ENCODE measurements at regions not wholly inside any gene's neighbourhood (a gene's known extent, or its start where the extent isn't known, plus 50 kb on each side); places are given as distances from the start of the nearest gene placed in this dataset.

DNA sequence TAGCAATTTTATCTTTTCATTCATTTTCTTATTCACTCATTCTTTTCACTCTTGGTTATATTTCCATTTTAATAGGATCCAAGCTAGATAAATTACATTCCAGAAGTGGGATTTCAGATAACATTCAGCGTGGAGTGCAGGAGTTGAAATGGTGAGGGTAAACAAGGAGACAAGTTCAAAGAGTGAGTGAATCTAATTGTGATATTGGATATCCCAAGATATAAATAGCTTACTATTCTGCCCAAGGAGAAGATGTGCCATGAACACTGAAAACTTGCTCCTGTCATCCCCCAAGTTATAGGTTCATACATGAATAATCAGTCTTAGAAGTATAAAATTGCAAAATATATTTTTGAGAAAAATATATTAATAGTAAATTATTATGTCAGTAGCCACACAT, 459.3 kb downstream of the CETN3 start:
- no peak for ATAC-seq
- TF ChIP-seq ZNF8 (CRISPR knock-in tag; IDR thresholded peaks at IDR 0.05) (no peak), BACH2 (CRISPR knock-in tag; IDR thresholded peaks at IDR 0.05; ENCODE audit: borderline replicate concordance) (no peak), SNAI2 (CRISPR knock-in tag; IDR thresholded peaks at IDR 0.05) (no peak), ZNF70 (CRISPR knock-in tag; IDR thresholded peaks at IDR 0.05) (no peak), RARB (CRISPR knock-in tag; IDR thresholded peaks at IDR 0.05) (no peak), OSR1 (CRISPR knock-in tag; IDR thresholded peaks at IDR 0.05) (no peak), ESRRG (CRISPR knock-in tag; IDR thresholded peaks at IDR 0.05) (no peak), ZC3H10 (CRISPR knock-in tag; IDR thresholded peaks at IDR 0.05) (no peak), ZNF565 (CRISPR knock-in tag; conservative IDR thresholded peaks at IDR 0.05; ENCODE audit: low read depth) (no peak), ZFP3 (CRISPR knock-in tag; IDR thresholded peaks at IDR 0.05) (no peak), ISL1 (CRISPR knock-in tag; IDR thresholded peaks at IDR 0.05) (no peak), ZFP30 (CRISPR knock-in tag; IDR thresholded peaks at IDR 0.05) (no peak), ARNTL (CRISPR knock-in tag; IDR thresholded peaks at IDR 0.05; ENCODE audit: borderline replicate concordance, low read depth) (no peak)
- TF ChIP-seq, protein P1, sequence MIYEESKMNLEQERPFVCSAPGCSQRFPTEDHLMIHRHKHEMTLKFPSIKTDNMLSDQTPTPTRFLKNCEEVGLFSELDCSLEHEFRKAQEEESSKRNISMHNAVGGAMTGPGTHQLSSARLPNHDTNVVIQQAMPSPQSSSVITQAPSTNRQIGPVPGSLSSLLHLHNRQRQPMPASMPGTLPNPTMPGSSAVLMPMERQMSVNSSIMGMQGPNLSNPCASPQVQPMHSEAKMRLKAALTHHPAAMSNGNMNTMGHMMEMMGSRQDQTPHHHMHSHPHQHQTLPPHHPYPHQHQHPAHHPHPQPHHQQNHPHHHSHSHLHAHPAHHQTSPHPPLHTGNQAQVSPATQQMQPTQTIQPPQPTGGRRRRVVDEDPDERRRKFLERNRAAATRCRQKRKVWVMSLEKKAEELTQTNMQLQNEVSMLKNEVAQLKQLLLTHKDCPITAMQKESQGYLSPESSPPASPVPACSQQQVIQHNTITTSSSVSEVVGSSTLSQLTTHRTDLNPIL (CRISPR knock-in tag; IDR thresholded peaks at IDR 0.05; ENCODE audit: low read depth), result no peak
- TF ChIP-seq, protein P2, sequence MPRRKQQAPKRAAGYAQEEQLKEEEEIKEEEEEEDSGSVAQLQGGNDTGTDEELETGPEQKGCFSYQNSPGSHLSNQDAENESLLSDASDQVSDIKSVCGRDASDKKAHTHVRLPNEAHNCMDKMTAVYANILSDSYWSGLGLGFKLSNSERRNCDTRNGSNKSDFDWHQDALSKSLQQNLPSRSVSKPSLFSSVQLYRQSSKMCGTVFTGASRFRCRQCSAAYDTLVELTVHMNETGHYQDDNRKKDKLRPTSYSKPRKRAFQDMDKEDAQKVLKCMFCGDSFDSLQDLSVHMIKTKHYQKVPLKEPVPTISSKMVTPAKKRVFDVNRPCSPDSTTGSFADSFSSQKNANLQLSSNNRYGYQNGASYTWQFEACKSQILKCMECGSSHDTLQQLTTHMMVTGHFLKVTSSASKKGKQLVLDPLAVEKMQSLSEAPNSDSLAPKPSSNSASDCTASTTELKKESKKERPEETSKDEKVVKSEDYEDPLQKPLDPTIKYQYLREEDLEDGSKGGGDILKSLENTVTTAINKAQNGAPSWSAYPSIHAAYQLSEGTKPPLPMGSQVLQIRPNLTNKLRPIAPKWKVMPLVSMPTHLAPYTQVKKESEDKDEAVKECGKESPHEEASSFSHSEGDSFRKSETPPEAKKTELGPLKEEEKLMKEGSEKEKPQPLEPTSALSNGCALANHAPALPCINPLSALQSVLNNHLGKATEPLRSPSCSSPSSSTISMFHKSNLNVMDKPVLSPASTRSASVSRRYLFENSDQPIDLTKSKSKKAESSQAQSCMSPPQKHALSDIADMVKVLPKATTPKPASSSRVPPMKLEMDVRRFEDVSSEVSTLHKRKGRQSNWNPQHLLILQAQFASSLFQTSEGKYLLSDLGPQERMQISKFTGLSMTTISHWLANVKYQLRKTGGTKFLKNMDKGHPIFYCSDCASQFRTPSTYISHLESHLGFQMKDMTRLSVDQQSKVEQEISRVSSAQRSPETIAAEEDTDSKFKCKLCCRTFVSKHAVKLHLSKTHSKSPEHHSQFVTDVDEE (CRISPR knock-in tag; IDR thresholded peaks at IDR 0.05), result no peak
- TF ChIP-seq, protein P3, sequence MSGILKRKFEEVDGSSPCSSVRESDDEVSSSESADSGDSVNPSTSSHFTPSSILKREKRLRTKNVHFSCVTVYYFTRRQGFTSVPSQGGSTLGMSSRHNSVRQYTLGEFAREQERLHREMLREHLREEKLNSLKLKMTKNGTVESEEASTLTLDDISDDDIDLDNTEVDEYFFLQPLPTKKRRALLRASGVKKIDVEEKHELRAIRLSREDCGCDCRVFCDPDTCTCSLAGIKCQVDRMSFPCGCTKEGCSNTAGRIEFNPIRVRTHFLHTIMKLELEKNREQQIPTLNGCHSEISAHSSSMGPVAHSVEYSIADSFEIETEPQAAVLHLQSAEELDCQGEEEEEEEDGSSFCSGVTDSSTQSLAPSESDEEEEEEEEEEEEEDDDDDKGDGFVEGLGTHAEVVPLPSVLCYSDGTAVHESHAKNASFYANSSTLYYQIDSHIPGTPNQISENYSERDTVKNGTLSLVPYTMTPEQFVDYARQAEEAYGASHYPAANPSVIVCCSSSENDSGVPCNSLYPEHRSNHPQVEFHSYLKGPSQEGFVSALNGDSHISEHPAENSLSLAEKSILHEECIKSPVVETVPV (CRISPR knock-in tag; IDR thresholded peaks at IDR 0.05), result no peak
- TF ChIP-seq, protein P4, sequence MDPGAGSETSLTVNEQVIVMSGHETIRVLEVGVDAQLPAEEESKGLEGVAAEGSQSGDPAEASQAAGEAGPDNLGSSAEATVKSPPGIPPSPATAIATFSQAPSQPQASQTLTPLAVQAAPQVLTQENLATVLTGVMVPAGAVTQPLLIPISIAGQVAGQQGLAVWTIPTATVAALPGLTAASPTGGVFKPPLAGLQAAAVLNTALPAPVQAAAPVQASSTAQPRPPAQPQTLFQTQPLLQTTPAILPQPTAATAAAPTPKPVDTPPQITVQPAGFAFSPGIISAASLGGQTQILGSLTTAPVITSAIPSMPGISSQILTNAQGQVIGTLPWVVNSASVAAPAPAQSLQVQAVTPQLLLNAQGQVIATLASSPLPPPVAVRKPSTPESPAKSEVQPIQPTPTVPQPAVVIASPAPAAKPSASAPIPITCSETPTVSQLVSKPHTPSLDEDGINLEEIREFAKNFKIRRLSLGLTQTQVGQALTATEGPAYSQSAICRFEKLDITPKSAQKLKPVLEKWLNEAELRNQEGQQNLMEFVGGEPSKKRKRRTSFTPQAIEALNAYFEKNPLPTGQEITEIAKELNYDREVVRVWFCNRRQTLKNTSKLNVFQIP (CRISPR knock-in tag; IDR thresholded peaks at IDR 0.05; ENCODE audit: borderline replicate concordance, low read depth), result no peak
- TF ChIP-seq, protein P5, sequence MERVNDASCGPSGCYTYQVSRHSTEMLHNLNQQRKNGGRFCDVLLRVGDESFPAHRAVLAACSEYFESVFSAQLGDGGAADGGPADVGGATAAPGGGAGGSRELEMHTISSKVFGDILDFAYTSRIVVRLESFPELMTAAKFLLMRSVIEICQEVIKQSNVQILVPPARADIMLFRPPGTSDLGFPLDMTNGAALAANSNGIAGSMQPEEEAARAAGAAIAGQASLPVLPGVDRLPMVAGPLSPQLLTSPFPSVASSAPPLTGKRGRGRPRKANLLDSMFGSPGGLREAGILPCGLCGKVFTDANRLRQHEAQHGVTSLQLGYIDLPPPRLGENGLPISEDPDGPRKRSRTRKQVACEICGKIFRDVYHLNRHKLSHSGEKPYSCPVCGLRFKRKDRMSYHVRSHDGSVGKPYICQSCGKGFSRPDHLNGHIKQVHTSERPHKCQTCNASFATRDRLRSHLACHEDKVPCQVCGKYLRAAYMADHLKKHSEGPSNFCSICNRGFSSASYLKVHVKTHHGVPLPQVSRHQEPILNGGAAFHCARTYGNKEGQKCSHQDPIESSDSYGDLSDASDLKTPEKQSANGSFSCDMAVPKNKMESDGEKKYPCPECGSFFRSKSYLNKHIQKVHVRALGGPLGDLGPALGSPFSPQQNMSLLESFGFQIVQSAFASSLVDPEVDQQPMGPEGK (CRISPR knock-in tag; IDR thresholded peaks at IDR 0.05; ENCODE audit: borderline replicate concordance), result no peak

DNA sequence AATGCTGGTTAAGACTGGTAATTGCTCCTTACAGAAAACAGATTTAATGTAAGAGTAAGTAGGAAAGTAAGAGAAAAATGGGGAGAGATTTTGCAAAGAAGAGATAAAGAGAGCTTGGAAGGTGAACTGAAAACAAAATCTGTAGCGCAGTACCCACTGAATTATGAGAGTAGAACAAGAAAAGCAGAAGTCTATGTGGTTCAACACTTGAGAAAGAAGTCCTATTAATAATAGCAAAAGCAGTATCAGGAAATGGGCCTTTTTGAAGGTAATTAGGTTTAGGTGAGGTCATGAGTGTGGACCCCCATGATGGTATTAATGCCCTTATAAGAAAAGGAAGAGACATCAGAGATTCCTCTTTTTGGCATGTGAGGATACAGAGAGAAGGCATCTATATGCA, 460.6 kb downstream of the CETN3 start:
- no peak for ATAC-seq
- TF ChIP-seq ZFP30 (CRISPR knock-in tag; IDR thresholded peaks at IDR 0.05), result no peak
- no peak for TF ChIP-seq GLIS3 (CRISPR knock-in tag; IDR thresholded peaks at IDR 0.05)
- no peak for TF ChIP-seq SNAI2 (CRISPR knock-in tag; IDR thresholded peaks at IDR 0.05)
- TF ChIP-seq OSR1 (CRISPR knock-in tag; IDR thresholded peaks at IDR 0.05), result no peak
- TF ChIP-seq ESRRG (CRISPR knock-in tag; IDR thresholded peaks at IDR 0.05), result no peak
- TF ChIP-seq ISL1 (CRISPR knock-in tag; IDR thresholded peaks at IDR 0.05), result no peak
- TF ChIP-seq ZNF70 (CRISPR knock-in tag; IDR thresholded peaks at IDR 0.05), result no peak
- no peak for TF ChIP-seq ZC3H10 (CRISPR knock-in tag; IDR thresholded peaks at IDR 0.05)
- TF ChIP-seq, protein P1 (CRISPR knock-in tag; IDR thresholded peaks at IDR 0.05; ENCODE audit: low read depth), result no peak
- no peak for TF ChIP-seq CSDC2 (CRISPR knock-in tag; IDR thresholded peaks at IDR 0.05)
- TF ChIP-seq TOX (CRISPR knock-in tag; IDR thresholded peaks at IDR 0.05; ENCODE audit: borderline replicate concordance), result no peak
- TF ChIP-seq RARB (CRISPR knock-in tag; IDR thresholded peaks at IDR 0.05), result no peak
- TF ChIP-seq TCF4 (CRISPR knock-in tag; IDR thresholded peaks at IDR 0.05; ENCODE audit: borderline replicate concordance), result no peak
- TF ChIP-seq PPARA (CRISPR knock-in tag; IDR thresholded peaks at IDR 0.05; ENCODE audit: borderline replicate concordance), result no peak
- no peak for TF ChIP-seq ARNTL (CRISPR knock-in tag; IDR thresholded peaks at IDR 0.05; ENCODE audit: borderline replicate concordance, low read depth)
- TF ChIP-seq, protein P4 (CRISPR knock-in tag; IDR thresholded peaks at IDR 0.05; ENCODE audit: borderline replicate concordance, low read depth), result no peak
- TF ChIP-seq BACH2 (CRISPR knock-in tag; IDR thresholded peaks at IDR 0.05; ENCODE audit: borderline replicate concordance), result no peak
- TF ChIP-seq, protein P5 (CRISPR knock-in tag; IDR thresholded peaks at IDR 0.05; ENCODE audit: borderline replicate concordance), result no peak
- no peak for TF ChIP-seq ZNF8 (CRISPR knock-in tag; IDR thresholded peaks at IDR 0.05)
